ENCODE measurements at regions not wholly inside any gene's neighbourhood (a gene's known extent, or its start where the extent isn't known, plus 50 kb on each side); places are given as distances from the start of the nearest gene placed in this dataset.
"Not testable (repeated sequence)": the region's sequence is repeated elsewhere in the genome, so short reads cannot be mapped to it uniquely, and the experiment has no call there.

DNA sequence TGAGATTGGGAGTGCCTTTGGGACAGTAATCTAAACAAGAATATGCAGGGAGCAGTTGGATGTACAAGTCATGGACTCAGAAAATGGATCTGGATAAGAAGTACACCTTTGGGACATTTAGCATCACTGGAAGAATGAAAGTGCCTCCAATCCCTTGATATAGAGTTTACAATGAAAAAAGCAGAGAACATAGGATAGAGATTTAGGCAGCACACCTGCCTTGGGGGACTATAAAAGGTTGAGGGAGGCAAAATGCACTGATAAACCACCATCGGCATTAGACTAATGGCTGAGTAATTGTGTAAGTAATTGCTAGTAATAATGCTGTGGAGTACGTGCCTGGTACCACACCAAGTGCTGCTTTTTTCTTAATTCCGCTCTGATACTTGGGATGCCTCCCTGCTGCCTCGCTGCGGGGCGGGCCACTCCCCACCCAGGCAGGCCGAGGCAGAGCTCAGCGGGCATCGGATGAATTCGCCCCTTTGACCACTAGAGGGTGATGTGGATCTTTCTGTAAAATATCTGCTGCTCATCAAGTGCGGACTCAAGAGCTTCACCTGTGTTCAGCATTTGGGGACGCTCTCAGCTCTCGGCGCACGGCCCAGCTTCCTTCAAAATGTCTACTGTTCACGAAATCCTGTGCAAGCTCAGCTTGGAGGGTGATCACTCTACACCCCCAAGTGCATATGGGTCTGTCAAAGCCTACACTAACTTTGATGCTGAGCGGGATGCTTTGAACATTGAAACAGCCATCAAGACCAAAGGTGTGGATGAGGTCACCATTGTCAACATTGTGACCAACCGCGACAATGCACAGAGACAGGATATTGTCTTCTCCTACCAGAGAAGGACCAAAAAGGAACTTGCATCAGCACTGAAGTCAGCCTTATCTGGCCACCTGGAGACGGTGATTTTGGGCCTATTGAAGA, 99.9 kb downstream of the ANKRD18B start (continued):
- TF ChIP-seq, protein P1, sequence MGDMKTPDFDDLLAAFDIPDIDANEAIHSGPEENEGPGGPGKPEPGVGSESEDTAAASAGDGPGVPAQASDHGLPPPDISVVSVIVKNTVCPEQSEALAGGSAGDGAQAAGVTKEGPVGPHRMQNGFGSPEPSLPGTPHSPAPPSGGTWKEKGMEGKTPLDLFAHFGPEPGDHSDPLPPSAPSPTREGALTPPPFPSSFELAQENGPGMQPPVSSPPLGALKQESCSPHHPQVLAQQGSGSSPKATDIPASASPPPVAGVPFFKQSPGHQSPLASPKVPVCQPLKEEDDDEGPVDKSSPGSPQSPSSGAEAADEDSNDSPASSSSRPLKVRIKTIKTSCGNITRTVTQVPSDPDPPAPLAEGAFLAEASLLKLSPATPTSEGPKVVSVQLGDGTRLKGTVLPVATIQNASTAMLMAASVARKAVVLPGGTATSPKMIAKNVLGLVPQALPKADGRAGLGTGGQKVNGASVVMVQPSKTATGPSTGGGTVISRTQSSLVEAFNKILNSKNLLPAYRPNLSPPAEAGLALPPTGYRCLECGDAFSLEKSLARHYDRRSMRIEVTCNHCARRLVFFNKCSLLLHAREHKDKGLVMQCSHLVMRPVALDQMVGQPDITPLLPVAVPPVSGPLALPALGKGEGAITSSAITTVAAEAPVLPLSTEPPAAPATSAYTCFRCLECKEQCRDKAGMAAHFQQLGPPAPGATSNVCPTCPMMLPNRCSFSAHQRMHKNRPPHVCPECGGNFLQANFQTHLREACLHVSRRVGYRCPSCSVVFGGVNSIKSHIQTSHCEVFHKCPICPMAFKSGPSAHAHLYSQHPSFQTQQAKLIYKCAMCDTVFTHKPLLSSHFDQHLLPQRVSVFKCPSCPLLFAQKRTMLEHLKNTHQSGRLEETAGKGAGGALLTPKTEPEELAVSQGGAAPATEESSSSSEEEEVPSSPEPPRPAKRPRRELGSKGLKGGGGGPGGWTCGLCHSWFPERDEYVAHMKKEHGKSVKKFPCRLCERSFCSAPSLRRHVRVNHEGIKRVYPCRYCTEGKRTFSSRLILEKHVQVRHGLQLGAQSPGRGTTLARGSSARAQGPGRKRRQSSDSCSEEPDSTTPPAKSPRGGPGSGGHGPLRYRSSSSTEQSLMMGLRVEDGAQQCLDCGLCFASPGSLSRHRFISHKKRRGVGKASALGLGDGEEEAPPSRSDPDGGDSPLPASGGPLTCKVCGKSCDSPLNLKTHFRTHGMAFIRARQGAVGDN (CRISPR knock-in tag; IDR thresholded peaks at IDR 0.05): 0 out of 2 replicates have a peak, but pooled peaks have one; percentile 15
- TF ChIP-seq ATF7 (IDR thresholded peaks at IDR 0.05) (0 out of 2 replicates have a peak, but pooled peaks have one; percentile 10), ATF7 (CRISPR knock-in tag; IDR thresholded peaks at IDR 0.05) (no peak), ZMYM2 (CRISPR knock-in tag; IDR thresholded peaks at IDR 0.05) (no peak), KAT8 (CRISPR knock-in tag; IDR thresholded peaks at IDR 0.05) (no peak), SOX13 (IDR thresholded peaks at IDR 0.05) (no peak), SOX13 (CRISPR knock-in tag; conservative IDR thresholded peaks at IDR 0.05 in 1 of 2, IDR thresholded peaks at IDR 0.05 in 1 of 2) (peak in 1 of 2 experiments; percentile 61; a peak in 2 of 4 replicates), SMC3 (IDR thresholded peaks at IDR 0.05; ENCODE audit: low read length) (0 out of 2 replicates have a peak, but pooled peaks have one; percentile 45), SYNCRIP (IDR thresholded peaks at IDR 0.05; ENCODE audit: insufficient read depth, low read depth, low read length) (no peak), TBX2 (CRISPR knock-in tag; IDR thresholded peaks at IDR 0.05; ENCODE audit: borderline replicate concordance) (0 out of 2 replicates have a peak, but pooled peaks have one; percentile 25)
- TF ChIP-seq, protein P2, sequence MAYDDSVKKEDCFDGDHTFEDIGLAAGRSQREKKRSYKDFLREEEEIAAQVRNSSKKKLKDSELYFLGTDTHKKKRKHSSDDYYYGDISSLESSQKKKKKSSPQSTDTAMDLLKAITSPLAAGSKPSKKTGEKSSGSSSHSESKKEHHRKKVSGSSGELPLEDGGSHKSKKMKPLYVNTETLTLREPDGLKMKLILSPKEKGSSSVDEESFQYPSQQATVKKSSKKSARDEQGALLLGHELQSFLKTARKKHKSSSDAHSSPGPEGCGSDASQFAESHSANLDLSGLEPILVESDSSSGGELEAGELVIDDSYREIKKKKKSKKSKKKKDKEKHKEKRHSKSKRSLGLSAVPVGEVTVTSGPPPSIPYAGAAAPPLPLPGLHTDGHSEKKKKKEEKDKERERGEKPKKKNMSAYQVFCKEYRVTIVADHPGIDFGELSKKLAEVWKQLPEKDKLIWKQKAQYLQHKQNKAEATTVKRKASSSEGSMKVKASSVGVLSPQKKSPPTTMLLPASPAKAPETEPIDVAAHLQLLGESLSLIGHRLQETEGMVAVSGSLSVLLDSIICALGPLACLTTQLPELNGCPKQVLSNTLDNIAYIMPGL (CRISPR knock-in tag; IDR thresholded peaks at IDR 0.05; ENCODE audit: borderline replicate concordance in 1 of 2, low read depth in 1 of 2): 0 out of 4 replicates have a peak, but pooled peaks have one; percentile 24 to 40

DNA sequence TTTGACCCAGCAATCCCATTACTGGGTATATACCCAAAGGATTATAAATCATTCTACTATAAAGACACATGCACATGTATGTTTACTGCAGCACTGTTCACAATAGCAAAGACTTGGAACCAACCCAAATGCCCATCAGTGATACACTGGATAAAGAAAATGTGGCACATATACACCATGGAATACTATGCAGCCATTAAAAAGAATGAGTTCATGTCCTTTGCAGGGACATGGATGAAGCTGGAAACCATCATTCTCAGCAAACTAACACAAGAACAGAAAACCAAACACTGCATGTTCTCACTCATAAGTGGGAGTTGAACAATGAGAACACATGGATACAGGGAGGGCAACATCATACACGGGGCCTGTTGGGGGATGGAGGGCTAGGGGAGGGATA, 104.3 kb downstream of the ANKRD18B start:
- H3K9me3 ChIP-seq (ENCODE audit: low read length); H2AFZ ChIP-seq (ENCODE audit: low read length); ATAC-seq; H3K4me3 ChIP-seq (replicated peaks in 1 of 3; ENCODE audit: insufficient read depth in 1 of 3, low read depth in 2 of 3, low read length in 3 of 3); H3K4me1 ChIP-seq (ENCODE audit: insufficient read depth, low read length); H3K9ac ChIP-seq (ENCODE audit: insufficient read depth, low read depth, low read length); H3K36me3 ChIP-seq (replicated peaks in 1 of 2; ENCODE audit: control insufficient read depth in 1 of 2, insufficient read depth in 2 of 2, low read length in 2 of 2); intact Hi-C loops (cut with micrococcal nuclease; ENCODE audit: unreplicated experiment); H4K20me1 ChIP-seq (ENCODE audit: insufficient read depth, low read length); H3K27ac ChIP-seq (ENCODE audit: extremely low read length, insufficient read depth, low read length); DNase-seq (ENCODE audit: low spot score); H3K79me2 ChIP-seq (ENCODE audit: insufficient read depth, low read length); H3K27me3 ChIP-seq (ENCODE audit: control insufficient read depth in 1 of 2, insufficient read depth in 2 of 2, low read length in 2 of 2); H3K4me2 ChIP-seq (ENCODE audit: low read depth, low read length); POLR2A ChIA-PET; BruUV-seq (replicated peaks); FAIRE-seq: not testable (repeated sequence)
- CTCF ChIA-PET (ENCODE audit: low intra/inter-chr PET ratio, low total read pairs): interaction anchor here (8.5 kb wide), 1 partner anchor 93 kb away, joined by 163 read pairs; no protein-coding TSS in a partner anchor
- WGBS (ENCODE audit: low lambda C conversion rate): 50% methylated on average over 1 of the region's 1 CpG
- in situ Hi-C loops (cut with HindIII; ENCODE audit: extremely low pct_ligation_motif_present, low pct_unique_long_range_greater_than_20kb): loop anchor here (10.0 kb wide), 1 partner anchor 96 kb away; no protein-coding TSS in a partner anchor

All from HepG2 (cell line).